ENCODE measurements at regions not wholly inside any gene's neighbourhood (a gene's known extent, or its start where the extent isn't known, plus 50 kb on each side); places are given as distances from the start of the nearest gene placed in this dataset.

DNA sequence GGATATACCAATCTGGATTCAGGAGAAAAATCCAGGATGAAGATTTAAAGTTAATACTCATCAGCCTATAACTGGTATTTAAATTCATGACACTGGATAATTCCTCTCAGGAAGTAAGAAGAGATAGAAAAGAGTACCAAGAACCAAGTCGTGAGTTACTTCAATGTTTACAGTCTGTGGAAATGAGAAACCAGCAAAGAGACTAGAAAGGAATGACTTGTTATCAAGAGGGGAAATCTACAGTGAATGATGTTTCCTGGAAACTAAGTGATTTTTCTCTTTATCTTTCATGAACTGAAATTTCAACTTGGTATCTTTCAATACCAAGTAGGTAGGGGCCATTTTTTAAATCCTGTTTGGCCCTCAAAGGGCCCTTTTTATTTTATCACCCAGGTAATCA, 217.9 kb upstream of the AFF2 start:
- TF ChIP-seq EZH2 (IDR thresholded peaks at IDR 0.05; ENCODE audit: borderline replicate concordance, low read length), result no peak
- TF ChIP-seq, protein P1, sequence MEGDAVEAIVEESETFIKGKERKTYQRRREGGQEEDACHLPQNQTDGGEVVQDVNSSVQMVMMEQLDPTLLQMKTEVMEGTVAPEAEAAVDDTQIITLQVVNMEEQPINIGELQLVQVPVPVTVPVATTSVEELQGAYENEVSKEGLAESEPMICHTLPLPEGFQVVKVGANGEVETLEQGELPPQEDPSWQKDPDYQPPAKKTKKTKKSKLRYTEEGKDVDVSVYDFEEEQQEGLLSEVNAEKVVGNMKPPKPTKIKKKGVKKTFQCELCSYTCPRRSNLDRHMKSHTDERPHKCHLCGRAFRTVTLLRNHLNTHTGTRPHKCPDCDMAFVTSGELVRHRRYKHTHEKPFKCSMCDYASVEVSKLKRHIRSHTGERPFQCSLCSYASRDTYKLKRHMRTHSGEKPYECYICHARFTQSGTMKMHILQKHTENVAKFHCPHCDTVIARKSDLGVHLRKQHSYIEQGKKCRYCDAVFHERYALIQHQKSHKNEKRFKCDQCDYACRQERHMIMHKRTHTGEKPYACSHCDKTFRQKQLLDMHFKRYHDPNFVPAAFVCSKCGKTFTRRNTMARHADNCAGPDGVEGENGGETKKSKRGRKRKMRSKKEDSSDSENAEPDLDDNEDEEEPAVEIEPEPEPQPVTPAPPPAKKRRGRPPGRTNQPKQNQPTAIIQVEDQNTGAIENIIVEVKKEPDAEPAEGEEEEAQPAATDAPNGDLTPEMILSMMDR (IDR thresholded peaks at IDR 0.05; ENCODE audit: low read length), result no peak

Measured in OCI-LY1 (cell line).